RWPE2 (cell line): ENCODE measurements at regions not wholly inside any gene's neighbourhood (a gene's known extent, or its start where the extent isn't known, plus 50 kb on each side); places are given as distances from the start of the nearest gene placed in this dataset.

Source experiments
- ATAC-seq: fragments of 200-7000 bp; cut with Tn5 transposase; 3 replicates; pipeline ENCODE4 v1.9.1; 2021; ENCODE audit warnings: low read depth
- DNase-seq: peaks from one replicate; pipeline ENCODE4 v3.0.0-alpha.2; 2020; ENCODE audit warnings: low spot score
- H3K27ac ChIP-seq: fragments of 450-650 bp; 2 replicates; pipeline ENCODE4 v1.5.1; 2017; ENCODE audit warnings: mild to moderate bottlenecking; ENCODE audit not compliant: poor library complexity, severe bottlenecking
- H3K27me3 ChIP-seq: fragments of 250-450 bp; sonication (Bioruptor Pico); 2 replicates; pipeline ENCODE4 v1.5.1; 2021; ENCODE audit warnings: mild to moderate bottlenecking, moderate library complexity; ENCODE audit not compliant: insufficient read depth, poor library complexity, severe bottlenecking
- H3K36me3 ChIP-seq: fragments of 250-450 bp; sonication (Bioruptor Pico); 2 replicates; pipeline ENCODE4 v1.5.1; 2020; ENCODE audit warnings: low read depth, mild to moderate bottlenecking, moderate library complexity
- H3K4me1 ChIP-seq: fragments of 250-450 bp; sonication (Bioruptor Pico); 2 replicates; pipeline ENCODE4 v1.5.1; 2021; ENCODE audit warnings: mild to moderate bottlenecking, moderate library complexity; ENCODE audit not compliant: insufficient read depth, poor library complexity, severe bottlenecking
- H3K4me3 ChIP-seq: fragments of 250-450 bp; sonication (Bioruptor Pico); 2 replicates; pipeline ENCODE4 v1.5.1; 2021; ENCODE audit warnings: mild to moderate bottlenecking, moderate library complexity; ENCODE audit not compliant: severe bottlenecking
- H3K9me3 ChIP-seq: fragments of 250-450 bp; sonication (Bioruptor Pico); 2 replicates; pipeline ENCODE4 v1.5.1; 2021; ENCODE audit warnings: mild to moderate bottlenecking, moderate library complexity; ENCODE audit not compliant: severe bottlenecking
- CTCF ChIP-seq: fragments of 450-650 bp; IDR thresholded peaks from one replicate; pipeline ENCODE4 v1.5.1; 2017; ENCODE audit warnings: mild to moderate bottlenecking, moderate library complexity; ENCODE audit not compliant: poor library complexity, severe bottlenecking

GRCh38 chr3:118488732-118489131 is 545.9 kb downstream of the IGSF11 start:
- Histone ChIP-seq H3K4me3 (no peak overlapping the region), H3K27me3 (no peaks in the 10 kb centered on the region), H3K9me3 (no peaks in the 10 kb centered on the region), H3K36me3 (no peaks in the 10 kb centered on the region), H3K4me1 (no peaks in the 10 kb centered on the region), H3K27ac (no peak overlapping the region)
- DNase-seq = no peak
- no peak for TF ChIP-seq CTCF
- no peak for ATAC-seq

GRCh38 chr3:118495206-118495605 is 539.4 kb downstream of the IGSF11 start:
- ATAC-seq = no peak
- TF ChIP-seq CTCF = no peak
- Histone ChIP-seq H3K4me3 (no peak overlapping the region), H3K27me3 (no peaks in the 10 kb centered on the region), H3K4me1 (no peaks in the 10 kb centered on the region), H3K27ac (no peak overlapping the region), H3K9me3 (no peaks in the 10 kb centered on the region), H3K36me3 (no peaks in the 10 kb centered on the region)
- no peak for DNase-seq

GRCh38 chr3:118497274-118497673 is 537.4 kb downstream of the IGSF11 start:
- ATAC-seq (no peak), DNase-seq (no peak)
- Histone ChIP-seq H3K27ac (no peak overlapping the region), H3K9me3 (no peaks in the 10 kb centered on the region), H3K36me3 (no peaks in the 10 kb centered on the region), H3K4me1 (no peaks in the 10 kb centered on the region), H3K27me3 (no peaks in the 10 kb centered on the region), H3K4me3 (no peak overlapping the region)
- TF ChIP-seq CTCF = no peak

- Histone ChIP-seq H3K27me3 (no peaks in the 10 kb centered on the region), H3K4me1 (peaks cover 16% of the 10 kb centered on the region), H3K36me3 (no peaks in the 10 kb centered on the region), H3K9me3 (no peaks in the 10 kb centered on the region), H3K27ac (no peak overlapping the region), H3K4me3 (no peak overlapping the region)
- ATAC-seq (peak; percentile 51; the same call in 1 of the 3 replicates), DNase-seq (no peak)
- TF ChIP-seq CTCF = no peak
Measured at GRCh38 chr3:118501152-118501551, 533.5 kb downstream of the IGSF11 start.

GRCh38 chr3:118504906-118505305 is 529.7 kb downstream of the IGSF11 start:
- H3K36me3 ChIP-seq = no peaks in the 10 kb centered on the region
- no peak for TF ChIP-seq CTCF
- no peak overlapping the region for H3K4me3 ChIP-seq
- H3K27me3 ChIP-seq = no peaks in the 10 kb centered on the region
- H3K4me1 ChIP-seq = peaks cover 20% of the 10 kb centered on the region
- DNase-seq = no peak
- peak overlapping the region; percentile 15 for H3K27ac ChIP-seq
- H3K9me3 ChIP-seq = no peaks in the 10 kb centered on the region
- peak; percentile 71 for ATAC-seq
